T1000 (cell line): ENCODE measurements at regions not wholly inside any gene's neighbourhood (a gene's known extent, or its start where the extent isn't known, plus 50 kb on each side); places are given as distances from the start of the nearest gene placed in this dataset.
"Not testable (repeated sequence)": the region's sequence is repeated elsewhere in the genome, so short reads cannot be mapped to it uniquely, and the experiment has no call there.

Source experiments
- DNase-seq: peaks from one replicate; lab custom pipeline; 2025; ENCODE audit warnings: mixed read lengths; lab: John Stamatoyannopoulos, UW

DNA sequence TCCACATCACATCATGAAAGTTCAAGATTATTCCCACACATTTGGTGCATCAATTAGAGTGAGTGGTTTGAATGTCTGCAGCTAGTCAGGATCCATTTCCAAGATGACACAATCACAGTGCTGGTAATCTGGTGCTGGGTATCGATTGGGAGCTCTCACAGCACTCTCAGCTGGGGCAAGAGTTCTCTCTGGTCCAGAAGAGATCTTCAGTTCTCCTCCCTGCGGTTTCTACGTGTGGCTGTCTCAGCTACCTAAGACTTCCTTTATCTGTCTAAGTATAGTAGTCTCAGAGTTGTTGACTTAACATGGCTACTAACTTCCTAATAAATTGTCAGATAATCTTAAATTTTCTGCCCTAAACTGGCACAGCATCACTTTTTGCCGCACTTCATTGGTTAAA lies 358.0 kb upstream of the BRINP3 start:
- DNase-seq: no peak

GRCh38 chr1:190837200-190837599 lies 359.5 kb upstream of the BRINP3 start:
- not testable (repeated sequence) for DNase-seq

DNA sequence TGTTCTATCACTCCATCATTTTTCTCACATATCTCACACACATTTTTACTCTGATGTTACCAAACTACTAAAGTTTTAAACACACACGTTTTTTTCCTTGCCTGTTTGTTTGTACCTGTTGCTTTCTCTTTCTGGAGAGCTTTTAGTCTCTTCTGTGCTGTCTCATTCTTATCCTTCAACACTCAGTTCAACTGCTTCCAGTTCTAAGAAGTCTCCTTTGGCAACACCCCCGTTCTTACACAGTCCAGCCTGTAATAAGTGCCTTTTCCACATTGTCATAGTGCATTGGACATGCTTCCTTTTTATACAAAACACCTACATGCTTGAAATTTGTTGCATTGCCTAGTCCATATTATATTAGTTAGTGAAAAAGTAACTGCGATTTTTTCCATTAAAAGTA lies 360.2 kb upstream of the BRINP3 start:
- DNase-seq: no peak

DNA sequence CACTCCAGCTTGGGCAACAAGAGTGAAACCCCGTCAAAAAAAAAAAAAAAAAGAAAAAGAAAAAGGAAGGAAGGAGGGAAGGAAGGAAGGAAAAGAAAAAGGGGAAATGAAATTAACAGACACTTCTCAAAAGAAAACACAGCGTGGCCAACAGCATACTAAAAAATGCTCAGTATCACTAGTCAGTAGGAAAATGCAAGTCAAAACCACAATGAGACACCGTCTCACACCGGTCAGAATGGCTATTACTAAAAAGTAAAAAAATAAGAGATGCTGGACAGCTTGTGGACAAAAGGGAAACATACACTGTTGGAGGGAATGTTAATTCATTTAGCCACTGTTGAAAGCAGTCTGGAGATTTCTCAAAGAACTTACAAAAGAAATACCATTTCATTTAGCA lies 369.5 kb upstream of the BRINP3 start:
- no peak for DNase-seq

DNA sequence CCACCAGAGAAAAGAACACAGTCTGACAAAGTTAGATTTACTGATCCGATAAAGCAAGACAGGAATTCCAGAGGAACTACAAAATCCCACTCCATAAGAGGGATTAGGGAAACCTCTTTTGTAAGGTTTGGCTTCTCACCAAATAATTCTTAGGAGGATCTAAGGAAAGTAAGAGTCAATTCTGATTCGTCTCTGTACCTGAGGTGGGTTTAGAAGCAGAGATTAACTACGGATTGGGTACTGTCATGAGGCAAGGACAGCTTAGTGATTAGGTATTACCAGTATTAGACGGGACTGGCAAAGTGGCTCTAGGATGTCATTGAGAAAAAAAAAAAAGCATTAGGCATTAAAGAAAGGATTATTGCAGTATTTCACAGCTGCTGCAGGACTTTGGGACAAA lies 371.7 kb upstream of the BRINP3 start:
- no peak for DNase-seq

- no peak for DNase-seq
These were observed 374.9 kb upstream of the BRINP3 start for GRCh38 chr1:190852611-190853010.

DNA sequence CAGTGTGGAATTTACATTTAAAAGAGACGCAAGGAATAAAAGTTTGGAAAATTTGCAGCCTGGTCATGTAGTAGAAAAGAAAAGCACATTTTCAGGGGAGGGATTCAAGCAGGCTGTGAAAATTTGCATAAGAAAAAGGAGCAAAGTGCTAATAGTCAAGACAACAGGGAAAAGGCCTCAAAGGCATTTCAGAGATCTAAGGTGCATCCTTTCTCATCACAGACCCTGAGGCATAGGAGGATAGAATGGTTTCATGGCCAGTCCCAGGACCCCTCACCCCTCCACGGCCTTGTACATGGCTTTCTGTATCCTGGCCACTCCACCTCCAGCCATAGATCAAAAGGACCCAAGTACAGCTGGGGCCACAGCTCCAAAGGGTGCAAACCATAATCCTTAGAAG lies 380.5 kb upstream of the BRINP3 start:
- DNase-seq: no peak

GRCh38 chr1:190864013-190864641 lies 386.5 kb upstream of the BRINP3 start:
- no peak for DNase-seq

DNA sequence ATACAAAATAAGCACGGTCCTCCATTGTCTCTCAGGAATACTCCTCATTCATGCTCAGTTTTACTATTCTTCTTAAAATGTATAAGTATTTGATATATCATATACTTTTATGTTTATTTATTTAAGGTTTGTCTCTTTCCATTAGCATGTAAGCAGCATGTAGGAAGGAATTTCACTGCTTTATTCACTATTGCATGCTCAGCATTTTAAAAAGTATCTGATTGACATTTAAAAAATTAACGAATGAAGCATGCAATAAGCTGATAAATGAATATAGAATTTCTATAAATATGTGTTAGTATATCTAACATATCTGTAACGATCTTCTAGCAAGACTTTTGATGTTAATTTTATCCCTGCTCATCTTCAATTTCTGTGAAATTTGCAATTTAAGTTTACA lies 402.7 kb upstream of the BRINP3 start:
- no peak for DNase-seq

DNA sequence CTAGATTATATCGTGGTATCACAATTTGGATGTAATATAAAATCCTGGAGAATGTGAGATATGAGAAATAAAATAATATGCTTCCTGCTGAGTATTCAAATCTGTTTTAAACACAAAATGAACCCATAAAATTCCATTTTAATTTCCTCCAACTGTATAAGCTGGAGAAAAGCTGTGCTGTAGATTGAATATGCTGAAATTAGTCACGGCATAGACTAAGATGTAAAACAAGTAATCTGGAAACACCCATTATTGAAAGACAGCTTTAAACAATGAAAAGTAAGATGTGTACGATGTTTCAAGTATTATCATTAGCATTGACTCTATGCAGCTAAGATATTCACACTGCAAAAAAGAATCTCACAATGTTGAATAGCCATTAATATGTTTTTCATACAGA lies 403.4 kb upstream of the BRINP3 start:
- no peak for DNase-seq

DNA sequence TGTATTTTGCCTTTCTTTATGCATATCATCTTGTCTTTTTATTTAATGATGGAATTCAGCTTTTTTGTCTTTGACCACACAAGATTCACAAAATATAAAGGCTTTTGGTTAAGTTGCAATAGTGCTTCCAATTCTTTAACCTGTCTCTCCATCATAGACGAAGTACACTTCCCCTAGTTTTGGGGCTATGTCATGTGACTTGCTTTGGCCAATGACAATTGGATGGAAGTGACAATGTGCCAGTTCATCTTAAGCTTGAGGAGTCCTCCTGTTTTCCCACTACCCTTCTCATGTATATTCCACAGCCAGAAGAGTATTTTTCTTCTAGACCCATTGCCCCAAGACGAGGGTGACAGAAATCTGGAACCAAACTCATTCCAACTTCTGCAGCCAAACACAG lies 419.6 kb upstream of the BRINP3 start:
- no peak for DNase-seq

DNA sequence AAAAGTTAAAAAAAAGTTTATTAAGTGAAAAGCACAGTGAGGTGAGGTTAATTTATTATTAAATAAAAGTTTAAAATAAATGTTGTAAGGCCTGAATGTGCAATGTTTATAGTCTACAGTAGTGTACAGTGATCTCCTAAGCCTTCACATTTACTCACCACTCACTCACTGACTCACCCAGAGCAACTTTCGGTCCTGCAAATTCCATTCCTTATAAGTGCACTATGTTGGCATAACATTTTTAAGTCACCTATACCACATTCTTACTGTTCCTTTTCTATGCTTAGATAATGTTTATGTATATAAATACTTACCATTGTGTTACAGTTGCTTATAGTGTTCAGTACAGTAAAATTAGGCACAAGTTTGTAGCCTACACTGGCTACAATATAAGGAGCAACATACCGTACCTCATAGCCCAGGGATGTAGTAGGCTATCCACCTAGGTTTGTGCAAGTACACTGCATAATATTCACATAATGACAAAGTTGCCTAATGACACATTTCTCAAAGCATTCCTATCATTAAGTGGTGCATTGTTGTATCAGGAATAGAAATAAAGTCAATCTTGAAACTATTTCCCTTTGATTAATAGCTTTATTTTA lies 426.5 kb upstream of the BRINP3 start:
- DNase-seq: no peak

DNA sequence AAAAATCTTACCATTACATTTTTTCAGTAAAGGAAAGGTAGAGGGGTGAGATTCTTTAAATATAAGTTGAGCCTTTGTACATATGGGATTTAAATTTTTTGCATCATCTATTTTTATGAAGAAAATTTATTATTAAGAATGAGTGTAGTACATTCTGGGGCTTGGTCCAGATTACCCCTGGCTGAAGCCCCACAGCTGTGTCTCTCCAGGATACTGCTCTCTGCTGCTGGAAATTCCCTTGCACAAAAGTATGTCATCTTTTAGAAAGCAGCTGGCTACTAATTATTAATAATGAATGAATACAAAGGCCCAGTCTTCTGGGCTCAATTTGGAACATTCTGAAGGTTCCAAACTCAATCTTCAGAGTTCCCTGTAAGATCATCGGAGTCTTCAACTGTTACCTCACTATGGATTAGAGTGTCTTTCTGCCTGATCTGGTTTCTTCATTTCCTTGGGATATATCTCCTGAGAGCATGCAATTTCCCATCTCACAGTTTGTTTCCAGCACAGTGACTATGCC lies 428.6 kb upstream of the BRINP3 start:
- no peak for DNase-seq

GRCh38 chr1:190908246-190908645 lies 430.6 kb upstream of the BRINP3 start:
- no peak for DNase-seq

DNA sequence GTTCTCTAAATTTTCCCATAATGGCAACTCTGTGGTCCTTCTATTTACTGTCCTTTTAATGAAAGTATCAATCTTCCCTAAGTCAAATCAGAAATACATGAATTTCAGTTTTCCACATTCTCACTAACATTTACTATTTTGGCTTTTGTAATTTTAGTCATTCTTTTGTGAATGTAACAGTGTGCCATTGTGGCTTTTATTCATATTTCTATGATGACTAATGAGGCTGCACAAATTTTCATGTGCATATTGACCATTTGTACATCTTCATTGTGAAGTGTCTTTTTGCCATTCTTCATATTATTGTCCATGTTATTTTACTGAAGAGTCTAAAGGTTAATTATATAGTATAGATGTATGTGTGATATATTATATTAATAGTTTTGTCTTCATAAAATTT lies 431.0 kb upstream of the BRINP3 start:
- DNase-seq: no peak

DNA sequence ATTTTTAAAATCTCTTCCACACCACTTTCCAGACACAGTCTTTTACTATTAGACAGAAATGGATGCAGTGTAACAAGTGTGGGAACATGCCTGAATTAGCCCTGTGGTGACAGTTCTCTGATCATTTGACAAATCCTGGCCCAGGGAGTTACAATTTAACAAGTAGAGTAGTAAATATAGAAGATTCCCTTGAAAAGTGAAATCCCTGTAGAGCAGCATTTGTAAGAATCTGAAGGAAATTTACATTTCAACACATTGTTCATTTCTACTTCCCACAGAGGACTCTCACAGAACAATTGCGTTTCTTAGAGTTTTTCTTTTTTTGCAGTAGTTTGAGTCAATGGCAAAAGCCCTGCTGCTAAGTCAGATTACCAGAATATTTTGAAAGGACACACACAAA lies 458.3 kb upstream of the BRINP3 start:
- DNase-seq: no peak

DNA sequence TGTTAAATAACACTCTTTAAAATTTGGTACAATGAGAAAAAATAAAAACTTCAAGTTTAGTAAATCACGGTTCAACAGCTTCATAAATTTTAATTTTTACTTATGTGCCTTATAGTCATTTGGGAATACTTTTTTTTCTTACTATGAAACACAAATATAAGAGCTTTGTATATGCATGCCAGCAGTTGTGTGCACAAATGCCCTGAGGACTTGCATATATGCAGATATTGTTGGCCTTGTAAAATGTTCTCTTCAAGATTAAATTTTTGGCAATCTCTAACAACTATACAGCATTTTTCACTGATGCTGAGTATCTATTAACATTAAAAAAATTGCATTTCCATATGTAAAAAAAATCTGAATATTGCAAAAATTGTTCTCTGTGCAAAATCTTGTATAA lies 458.7 kb upstream of the BRINP3 start:
- DNase-seq: no peak

- DNase-seq: no peak
These were observed 463.3 kb upstream of the BRINP3 start for GRCh38 chr1:190940951-190941350.

- DNase-seq: no peak
These were observed 464.8 kb upstream of the BRINP3 start for GRCh38 chr1:190942475-190942874.

DNA sequence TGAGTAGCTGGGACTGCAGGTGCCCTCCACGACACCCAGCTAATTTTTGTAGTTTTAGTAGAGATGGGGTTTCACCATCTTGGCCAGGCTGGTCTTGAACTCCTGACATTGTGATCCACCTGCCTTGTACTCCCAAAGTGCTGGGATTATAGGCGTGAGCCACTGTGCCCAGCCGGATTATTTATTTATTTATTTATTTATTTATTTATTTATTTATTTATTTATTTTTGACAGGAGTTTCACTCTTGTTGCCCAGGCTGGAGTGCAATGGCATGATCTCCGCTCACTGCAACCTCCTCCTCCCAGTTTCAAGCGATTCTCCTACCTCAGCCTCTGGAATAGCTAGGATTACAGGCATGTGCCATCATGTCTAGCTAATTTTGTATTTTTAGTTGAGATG lies 466.1 kb upstream of the BRINP3 start:
- not testable (repeated sequence) for DNase-seq

- no peak for DNase-seq
These were observed 472.3 kb upstream of the BRINP3 start for GRCh38 chr1:190949939-190950338.

DNA sequence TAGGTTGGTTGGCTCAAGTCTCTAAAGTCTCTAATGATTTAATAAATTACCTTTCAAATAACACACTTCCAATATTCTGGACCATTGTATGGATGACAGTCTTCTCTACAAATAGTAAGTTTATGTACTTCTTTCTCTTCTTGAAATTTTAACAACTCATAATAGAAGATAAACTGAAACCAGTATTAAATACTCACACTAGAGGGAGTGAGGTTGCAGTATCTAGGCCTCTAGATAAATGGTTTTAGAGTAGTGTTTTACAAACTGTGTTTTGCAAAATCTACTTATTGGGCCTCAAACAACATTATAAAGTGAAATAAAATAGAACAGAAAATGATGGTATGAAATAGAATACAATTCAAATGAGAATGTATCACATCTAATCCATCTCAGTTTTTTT lies 479.9 kb upstream of the BRINP3 start:
- DNase-seq: no peak

DNA sequence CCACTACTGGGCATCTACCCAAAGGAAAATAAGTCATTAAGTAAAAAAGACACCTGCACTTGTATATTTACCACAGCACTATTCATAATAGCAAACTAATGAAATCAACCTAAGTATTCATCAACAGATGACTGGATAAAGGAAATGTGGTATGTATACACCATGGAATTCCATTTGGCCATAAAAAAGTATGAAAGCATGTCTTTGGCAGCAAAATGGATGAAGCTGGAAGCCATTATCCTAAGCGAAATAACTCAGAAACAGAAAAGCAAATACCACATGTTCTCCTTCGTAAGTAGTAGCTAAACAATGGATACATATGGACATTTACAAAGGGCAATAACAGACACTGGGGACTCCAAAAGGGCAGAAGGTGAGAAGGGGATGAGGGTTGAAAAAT lies 485.7 kb upstream of the BRINP3 start:
- no peak for DNase-seq

DNA sequence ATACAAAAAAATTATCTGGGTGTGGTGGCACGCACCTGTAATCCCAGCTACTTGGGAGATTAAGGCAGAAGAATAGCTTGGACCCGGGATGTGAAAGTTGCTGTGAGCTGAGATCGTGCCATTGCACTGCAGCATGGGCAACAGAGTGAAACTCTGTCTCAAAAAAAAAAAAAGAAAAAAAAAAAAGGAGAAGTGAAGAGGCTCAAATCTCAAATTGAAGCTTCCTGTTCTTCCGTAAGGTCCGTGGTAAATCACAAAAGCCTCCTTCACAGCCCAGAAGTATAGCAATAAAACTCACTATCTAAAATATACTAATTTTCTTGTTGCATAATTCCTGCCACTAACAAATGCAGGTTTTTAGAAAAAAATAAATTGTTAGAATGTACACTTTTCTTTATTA lies 498.2 kb upstream of the BRINP3 start:
- no peak for DNase-seq
